HCEC 1CT (cell line): ENCODE measurements at regions not wholly inside any gene's neighbourhood (a gene's known extent, or its start where the extent isn't known, plus 50 kb on each side); places are given as distances from the start of the nearest gene placed in this dataset.

Source experiments
- DNase-seq: peaks from one replicate; pipeline ENCODE4 v3.0.0-alpha.2; 2017

GRCh38 chr4:114472269-114473032, 126.2 kb upstream of the UGT8 start:
- no peak for DNase-seq

- DNase-seq = no peak
Observed at GRCh38 chr4:114474188-114474800, 124.3 kb upstream of the UGT8 start.

- no peak for DNase-seq
Observed at GRCh38 chr4:114476310-114476709, 122.3 kb upstream of the UGT8 start.

- no peak for DNase-seq
Observed at GRCh38 chr4:114479595-114479994, 119.0 kb upstream of the UGT8 start.

GRCh38 chr4:114481856-114482255, 116.8 kb upstream of the UGT8 start:
- no peak for DNase-seq

GRCh38 chr4:114487101-114487500, 111.5 kb upstream of the UGT8 start:
- DNase-seq = no peak

- no peak for DNase-seq
Observed at GRCh38 chr4:114488301-114488982, 110.2 kb upstream of the UGT8 start.

GRCh38 chr4:114494246-114494803, 104.3 kb upstream of the UGT8 start:
- no peak for DNase-seq

GRCh38 chr4:114495471-114495928, 103.1 kb upstream of the UGT8 start:
- DNase-seq = no peak

GRCh38 chr4:114497116-114497515, 101.5 kb upstream of the UGT8 start:
- DNase-seq = no peak

- DNase-seq = no peak
Observed at GRCh38 chr4:114509340-114509739, 89.3 kb upstream of the UGT8 start.

GRCh38 chr4:114512595-114513295, 85.9 kb upstream of the UGT8 start:
- DNase-seq = no peak

GRCh38 chr4:114519368-114519767, 79.2 kb upstream of the UGT8 start:
- DNase-seq = no peak

GRCh38 chr4:114527170-114527569, 71.4 kb upstream of the UGT8 start:
- DNase-seq = no peak

GRCh38 chr4:114527637-114528036, 71.0 kb upstream of the UGT8 start:
- DNase-seq = no peak

- no peak for DNase-seq
Observed at GRCh38 chr4:114535725-114536124, 62.9 kb upstream of the UGT8 start.

GRCh38 chr4:114537352-114537751, 61.3 kb upstream of the UGT8 start:
- no peak for DNase-seq

- no peak for DNase-seq
Observed at GRCh38 chr4:114538012-114538617, 60.5 kb upstream of the UGT8 start.

GRCh38 chr4:114539985-114540384, 58.6 kb upstream of the UGT8 start:
- no peak for DNase-seq

- DNase-seq = no peak
Observed at GRCh38 chr4:114547340-114548134, 51.1 kb upstream of the UGT8 start.
